ENCODE measurements at regions not wholly inside any gene's neighbourhood (a gene's known extent, or its start where the extent isn't known, plus 50 kb on each side); places are given as distances from the start of the nearest gene placed in this dataset.

GRCh38 chr12:3365463-3366411 is 125.3 kb upstream of the PRMT8 start:
- intact Hi-C loops (cut with DNase I; ENCODE audit: low total_unique reads) = no loop called here
- no peaks in the 10 kb centered on the region for H3K36me3 ChIP-seq
- no peaks in the 10 kb centered on the region for H3K9me3 ChIP-seq
- peaks cover 0 to 10% of the 10 kb centered on the region in 2 donors for H3K4me1 ChIP-seq
- peaks cover 5 to 12% of the 10 kb centered on the region in 2 donors for H3K27me3 ChIP-seq
- no peak overlapping the region for H3K27ac ChIP-seq
- DNase-seq = no peak
- no peak overlapping the region for H3K4me3 ChIP-seq
- no peak for TF ChIP-seq POLR2A (IDR thresholded peaks at IDR 0.05)
- TF ChIP-seq CTCF (IDR thresholded peaks at IDR 0.05) = no peak

GRCh38 chr12:3366451-3367110 is 124.4 kb upstream of the PRMT8 start:
- no peak overlapping the region for H3K27ac ChIP-seq
- DNase-seq = no peak
- H3K4me3 ChIP-seq = no peak overlapping the region
- intact Hi-C loops (cut with DNase I; ENCODE audit: low total_unique reads) = no loop called here
- no peaks in the 10 kb centered on the region for H3K36me3 ChIP-seq
- H3K9me3 ChIP-seq = no peaks in the 10 kb centered on the region
- H3K4me1 ChIP-seq = peaks cover 0 to 10% of the 10 kb centered on the region in 2 donors
- H3K27me3 ChIP-seq = peaks cover 5 to 12% of the 10 kb centered on the region in 2 donors
- TF ChIP-seq POLR2A (IDR thresholded peaks at IDR 0.05) (no peak), CTCF (IDR thresholded peaks at IDR 0.05) (no peak)

GRCh38 chr12:3367750-3368444 is 123.1 kb upstream of the PRMT8 start:
- H3K27me3 ChIP-seq = peaks cover 5 to 12% of the 10 kb centered on the region in 2 donors
- H3K4me3 ChIP-seq = no peak overlapping the region
- TF ChIP-seq CTCF (IDR thresholded peaks at IDR 0.05) (no peak), POLR2A (IDR thresholded peaks at IDR 0.05) (no peak)
- H3K27ac ChIP-seq = no peak overlapping the region
- H3K9me3 ChIP-seq = no peaks in the 10 kb centered on the region
- H3K36me3 ChIP-seq = no peaks in the 10 kb centered on the region
- peaks cover 0 to 10% of the 10 kb centered on the region in 2 donors for H3K4me1 ChIP-seq
- intact Hi-C loops (cut with DNase I; ENCODE audit: low total_unique reads) = no loop called here
- no peak for DNase-seq

- no peak overlapping the region for H3K4me3 ChIP-seq
- DNase-seq = no peak
- intact Hi-C loops (cut with DNase I; ENCODE audit: low total_unique reads) = no loop called here
- no peaks in the 10 kb centered on the region for H3K9me3 ChIP-seq
- TF ChIP-seq POLR2A (IDR thresholded peaks at IDR 0.05) (no peak), CTCF (IDR thresholded peaks at IDR 0.05) (no peak)
- peaks cover 0 to 5% of the 10 kb centered on the region in 2 donors for H3K27me3 ChIP-seq
- peaks cover 0 to 2% of the 10 kb centered on the region in 2 donors for H3K4me1 ChIP-seq
- H3K36me3 ChIP-seq = no peaks in the 10 kb centered on the region
- H3K27ac ChIP-seq = no peak overlapping the region
Observed at GRCh38 chr12:3371018-3371417, 120.0 kb upstream of the PRMT8 start.
